ENCODE measurements at regions not wholly inside any gene's neighbourhood (a gene's known extent, or its start where the extent isn't known, plus 50 kb on each side); places are given as distances from the start of the nearest gene placed in this dataset.

DNA sequence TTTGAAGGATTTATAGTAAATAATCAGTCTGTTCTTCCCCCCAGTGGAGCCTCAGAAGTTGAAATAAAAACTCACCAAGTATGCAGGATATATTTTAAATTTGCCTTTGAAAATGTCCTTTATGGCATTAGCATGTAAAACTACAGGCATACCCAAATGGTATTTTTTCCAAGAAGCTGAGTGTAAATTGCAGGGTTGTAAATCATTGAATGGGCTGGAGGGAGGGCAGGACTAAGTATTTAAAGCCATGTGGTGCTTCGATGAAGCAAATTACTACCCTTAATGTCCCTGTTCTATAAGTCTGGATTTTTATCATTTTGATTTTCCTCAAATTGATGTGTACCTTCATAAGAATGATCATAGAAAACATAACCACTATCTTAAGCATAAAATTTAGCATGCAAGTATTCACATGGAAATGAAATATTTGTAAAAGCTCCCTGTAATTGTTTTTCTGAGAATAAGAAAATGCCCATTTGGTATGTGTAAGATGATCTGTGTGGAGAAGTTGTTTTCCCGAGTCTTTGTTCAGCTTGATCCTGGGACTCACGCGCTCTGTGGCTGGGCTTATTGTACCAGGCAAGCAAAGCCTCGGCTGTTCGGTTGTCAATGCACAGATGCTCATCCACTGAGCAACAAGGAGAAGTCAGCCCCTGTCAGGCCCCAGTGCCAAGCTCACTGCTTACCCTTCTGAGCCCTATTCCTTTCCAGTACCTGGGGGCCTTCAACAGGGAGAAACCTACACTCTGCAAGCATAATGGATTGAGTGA, 66.7 kb downstream of the CD164 start:
- TF ChIP-seq GABPA (IDR thresholded peaks at IDR 0.05; ENCODE audit: low read depth) = no peak
- no peak for TF ChIP-seq SPI1 (IDR thresholded peaks at IDR 0.05; ENCODE audit: borderline replicate concordance, low read depth)
- TF ChIP-seq POLR2AphosphoS5 (IDR thresholded peaks at IDR 0.05; ENCODE audit: low read depth) = no peak
- TF ChIP-seq, protein P1, sequence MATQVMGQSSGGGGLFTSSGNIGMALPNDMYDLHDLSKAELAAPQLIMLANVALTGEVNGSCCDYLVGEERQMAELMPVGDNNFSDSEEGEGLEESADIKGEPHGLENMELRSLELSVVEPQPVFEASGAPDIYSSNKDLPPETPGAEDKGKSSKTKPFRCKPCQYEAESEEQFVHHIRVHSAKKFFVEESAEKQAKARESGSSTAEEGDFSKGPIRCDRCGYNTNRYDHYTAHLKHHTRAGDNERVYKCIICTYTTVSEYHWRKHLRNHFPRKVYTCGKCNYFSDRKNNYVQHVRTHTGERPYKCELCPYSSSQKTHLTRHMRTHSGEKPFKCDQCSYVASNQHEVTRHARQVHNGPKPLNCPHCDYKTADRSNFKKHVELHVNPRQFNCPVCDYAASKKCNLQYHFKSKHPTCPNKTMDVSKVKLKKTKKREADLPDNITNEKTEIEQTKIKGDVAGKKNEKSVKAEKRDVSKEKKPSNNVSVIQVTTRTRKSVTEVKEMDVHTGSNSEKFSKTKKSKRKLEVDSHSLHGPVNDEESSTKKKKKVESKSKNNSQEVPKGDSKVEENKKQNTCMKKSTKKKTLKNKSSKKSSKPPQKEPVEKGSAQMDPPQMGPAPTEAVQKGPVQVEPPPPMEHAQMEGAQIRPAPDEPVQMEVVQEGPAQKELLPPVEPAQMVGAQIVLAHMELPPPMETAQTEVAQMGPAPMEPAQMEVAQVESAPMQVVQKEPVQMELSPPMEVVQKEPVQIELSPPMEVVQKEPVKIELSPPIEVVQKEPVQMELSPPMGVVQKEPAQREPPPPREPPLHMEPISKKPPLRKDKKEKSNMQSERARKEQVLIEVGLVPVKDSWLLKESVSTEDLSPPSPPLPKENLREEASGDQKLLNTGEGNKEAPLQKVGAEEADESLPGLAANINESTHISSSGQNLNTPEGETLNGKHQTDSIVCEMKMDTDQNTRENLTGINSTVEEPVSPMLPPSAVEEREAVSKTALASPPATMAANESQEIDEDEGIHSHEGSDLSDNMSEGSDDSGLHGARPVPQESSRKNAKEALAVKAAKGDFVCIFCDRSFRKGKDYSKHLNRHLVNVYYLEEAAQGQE (IDR thresholded peaks at IDR 0.05; ENCODE audit: insufficient replicate concordance, low read depth) = no peak
- TF ChIP-seq, protein P2, sequence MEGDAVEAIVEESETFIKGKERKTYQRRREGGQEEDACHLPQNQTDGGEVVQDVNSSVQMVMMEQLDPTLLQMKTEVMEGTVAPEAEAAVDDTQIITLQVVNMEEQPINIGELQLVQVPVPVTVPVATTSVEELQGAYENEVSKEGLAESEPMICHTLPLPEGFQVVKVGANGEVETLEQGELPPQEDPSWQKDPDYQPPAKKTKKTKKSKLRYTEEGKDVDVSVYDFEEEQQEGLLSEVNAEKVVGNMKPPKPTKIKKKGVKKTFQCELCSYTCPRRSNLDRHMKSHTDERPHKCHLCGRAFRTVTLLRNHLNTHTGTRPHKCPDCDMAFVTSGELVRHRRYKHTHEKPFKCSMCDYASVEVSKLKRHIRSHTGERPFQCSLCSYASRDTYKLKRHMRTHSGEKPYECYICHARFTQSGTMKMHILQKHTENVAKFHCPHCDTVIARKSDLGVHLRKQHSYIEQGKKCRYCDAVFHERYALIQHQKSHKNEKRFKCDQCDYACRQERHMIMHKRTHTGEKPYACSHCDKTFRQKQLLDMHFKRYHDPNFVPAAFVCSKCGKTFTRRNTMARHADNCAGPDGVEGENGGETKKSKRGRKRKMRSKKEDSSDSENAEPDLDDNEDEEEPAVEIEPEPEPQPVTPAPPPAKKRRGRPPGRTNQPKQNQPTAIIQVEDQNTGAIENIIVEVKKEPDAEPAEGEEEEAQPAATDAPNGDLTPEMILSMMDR (IDR thresholded peaks at IDR 0.05; ENCODE audit: insufficient read depth, low read length) = no peak
- DNase-seq (ENCODE audit: low read depth in 1 of 2, low spot score in 1 of 2) = no peak
- Histone ChIP-seq H3K4me3 (replicated peaks; ENCODE audit: insufficient read depth, low read length) (no peak overlapping the region), H3K27ac (replicated peaks) (no peak overlapping the region), H3K27me3 (ENCODE audit: insufficient read depth, poor library complexity, severe bottlenecking) (no peaks in the 10 kb centered on the region)

DNA sequence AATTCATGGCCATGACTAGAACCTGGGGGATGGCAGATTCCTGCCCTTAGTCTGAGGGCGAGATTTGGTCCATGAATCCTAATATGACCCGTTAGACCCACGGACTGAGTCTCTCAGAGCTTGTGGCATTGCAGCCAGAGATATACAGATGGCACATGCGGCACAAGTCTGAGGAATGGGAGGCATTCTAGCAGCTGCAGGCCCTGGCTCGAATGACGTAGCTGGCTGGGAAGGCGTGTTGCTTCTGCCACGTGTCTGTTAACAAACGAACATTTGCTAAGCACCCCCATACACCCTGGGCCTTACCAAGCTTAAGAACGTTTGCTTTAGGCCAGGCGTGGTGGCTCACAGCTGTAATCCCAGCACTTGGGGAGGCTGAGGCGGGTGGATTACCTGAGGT, 68.0 kb downstream of the CD164 start:
- no peak overlapping the region for H3K27ac ChIP-seq (replicated peaks)
- DNase-seq (ENCODE audit: low read depth in 1 of 2, low spot score in 1 of 2) = no peak
- no peak overlapping the region for H3K4me3 ChIP-seq (replicated peaks; ENCODE audit: insufficient read depth, low read length)
- no peak for TF ChIP-seq SPI1 (IDR thresholded peaks at IDR 0.05; ENCODE audit: borderline replicate concordance, low read depth)
- TF ChIP-seq, protein P2 (IDR thresholded peaks at IDR 0.05; ENCODE audit: insufficient read depth, low read length) = no peak
- no peak for TF ChIP-seq GABPA (IDR thresholded peaks at IDR 0.05; ENCODE audit: low read depth)
- TF ChIP-seq, protein P1 (IDR thresholded peaks at IDR 0.05; ENCODE audit: insufficient replicate concordance, low read depth) = no peak
- TF ChIP-seq POLR2AphosphoS5 (IDR thresholded peaks at IDR 0.05; ENCODE audit: low read depth) = no peak
- no peaks in the 10 kb centered on the region for H3K27me3 ChIP-seq (ENCODE audit: insufficient read depth, poor library complexity, severe bottlenecking)

DNA sequence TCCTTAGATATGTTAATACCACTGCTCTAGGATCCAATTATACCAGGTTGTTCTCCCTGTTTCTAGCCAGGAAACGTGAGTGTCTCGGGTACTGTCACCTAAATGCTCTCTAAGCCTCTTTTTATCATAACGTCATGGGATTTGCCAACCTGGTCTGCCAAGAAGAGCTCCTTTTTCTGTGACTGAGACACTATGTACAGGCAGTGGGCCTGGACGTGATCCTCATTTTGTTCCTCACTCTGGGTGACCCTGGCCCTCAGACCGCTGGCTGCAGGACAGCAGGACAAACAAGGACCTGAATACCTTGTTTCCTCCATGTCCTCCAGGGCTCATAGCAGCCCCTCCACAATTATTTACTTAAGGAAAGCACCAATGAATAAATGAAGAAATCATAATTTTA, 69.1 kb downstream of the CD164 start:
- TF ChIP-seq, protein P2 (IDR thresholded peaks at IDR 0.05; ENCODE audit: insufficient read depth, low read length) = no peak
- TF ChIP-seq GABPA (IDR thresholded peaks at IDR 0.05; ENCODE audit: low read depth) (no peak), SPI1 (IDR thresholded peaks at IDR 0.05; ENCODE audit: borderline replicate concordance, low read depth) (no peak), POLR2AphosphoS5 (IDR thresholded peaks at IDR 0.05; ENCODE audit: low read depth) (no peak)
- TF ChIP-seq, protein P1 (IDR thresholded peaks at IDR 0.05; ENCODE audit: insufficient replicate concordance, low read depth) = no peak
- H3K4me3 ChIP-seq (replicated peaks; ENCODE audit: insufficient read depth, low read length) = no peak overlapping the region

More for the DNA sequence above, 69.1 kb downstream of the CD164 start:
- no peak for DNase-seq (ENCODE audit: low read depth in 1 of 2, low spot score in 1 of 2)
- no peak overlapping the region for H3K27ac ChIP-seq (replicated peaks)
- H3K27me3 ChIP-seq (ENCODE audit: insufficient read depth, poor library complexity, severe bottlenecking) = no peaks in the 10 kb centered on the region

All from HL-60 (cell line).